Ovary (tissue), 7 donors: ENCODE measurements at regions not wholly inside any gene's neighbourhood (a gene's known extent, or its start where the extent isn't known, plus 50 kb on each side); places are given as distances from the start of the nearest gene placed in this dataset.
"Not testable (repeated sequence)": the region's sequence is repeated elsewhere in the genome, so short reads cannot be mapped to it uniquely, and the experiment has no call there.

ENCODE experiments used
- DNase-seq, 5 donors: peaks; one replicate each; pipeline ENCODE4 v3.0.0-alpha.2; 2019 to 2020
- H3K27ac ChIP-seq, 2 donors: fragments of 200-600 bp; one replicate each; pipeline versions ENCODE4 v1.5.1 to v1.8.0; 2019 to 2022
- H3K27me3 ChIP-seq: fragments of 200-600 bp; one replicate; pipeline ENCODE4 v1.8.0; 2022
- H3K36me3 ChIP-seq: fragments of 200-600 bp; sonication (generic); one replicate; pipeline ENCODE4 v1.5.1; 2019
- H3K4me1 ChIP-seq: one replicate; pipeline ENCODE4 v1.8.1; 2013; ENCODE audit warnings: mild to moderate bottlenecking, moderate library complexity; ENCODE audit not compliant: insufficient read depth
- H3K4me3 ChIP-seq: fragments of 200-600 bp; sonication (generic); one replicate; pipeline ENCODE4 v1.5.1; 2017
- H3K9me3 ChIP-seq, 2 donors: fragments of 200-600 bp in 1 of 2; sonication (generic) in 1 of 2; one replicate each; pipeline versions ENCODE4 v1.5.1 to v1.8.1; 2013 to 2019; ENCODE audit warnings: mild to moderate bottlenecking in 1 of 2, moderate library complexity in 1 of 2
- EP300 ChIP-seq: sonication (generic); formaldehyde crosslinking; IDR thresholded peaks from one replicate; pipeline ENCODE4 v1.6.1; 2017; ENCODE audit warnings: antibody characterized with exemption
- POLR2A ChIP-seq: fragments of 450-650 bp; IDR thresholded peaks from one replicate; pipeline ENCODE4 v1.6.1; 2017; ENCODE audit warnings: antibody characterized with exemption, mild to moderate bottlenecking, moderate library complexity
- WGBS, 3 donors: extraction: QIAGEN DNeasy Blood & Tissue Kit in 1 of 3; methylation state at CpG; one replicate each; pipeline versions ENCODE4 v1.1.5 to v1.1.7; 2013 to 2017; 5-methylcytosine and 5-hydroxymethylcytosine counted together
- intact Hi-C, 4 donors: fragments of 100-400 bp; cut with DNase I; formaldehyde crosslinking; loops; one replicate each; pipeline versions ENCODE4 v1.11.0 to v1.15.1; 2022 to 2023
- TF ChIP-seq, protein P1 (sequence below), 3 donors: fragments of 450-650 bp in 2 of 3; fragments of 200-600 bp in 1 of 3; IDR thresholded peaks; one replicate each; pipeline versions ENCODE4 v1.5.1 to v1.8.0; 2016 to 2022; ENCODE audit warnings: antibody characterized with exemption in 3 of 3, mild to moderate bottlenecking in 1 of 3
- donor health status: DM: no; HTN: no; CAD: no; lungs with moderate emphysema.
- donor health status: DM: no; HTN: no; CAD: no.
- donor health status: Bipolar disorder and iron deficiency.
- donor health status: DM: no; HTN: no; CAD: no.
- donor health status: DM: yes; HTN: yes; CAD: no.

DNA sequence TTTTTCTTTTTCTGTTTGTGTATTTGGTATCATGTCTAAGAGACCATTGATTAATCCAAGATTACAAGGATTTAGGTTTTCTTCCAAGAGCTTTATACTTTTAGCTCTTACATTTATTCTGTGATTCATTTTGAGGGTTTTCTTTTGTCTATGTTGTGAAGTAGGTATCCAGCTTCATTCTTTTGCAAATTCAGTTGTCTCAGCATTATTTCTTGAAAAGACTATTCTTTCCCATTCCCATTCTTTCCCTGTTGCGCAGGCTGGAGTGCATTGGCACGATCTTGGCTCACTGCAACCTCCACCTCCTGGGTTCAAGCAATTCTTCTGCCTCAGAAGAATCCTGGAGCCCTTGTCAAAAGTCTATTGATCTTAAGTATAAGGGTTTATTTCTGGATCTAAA, 164.9 kb downstream of the NAA11 start:
- intact Hi-C loops, result no loop called here
- no peak overlapping the region for H3K27ac ChIP-seq
- H3K4me3 ChIP-seq, result no peak overlapping the region
- H3K9me3 ChIP-seq, result no peaks in the 10 kb centered on the region
- no peak for DNase-seq
- H3K27me3 ChIP-seq, result no peaks in the 10 kb centered on the region
- H3K36me3 ChIP-seq, result no peaks in the 10 kb centered on the region
- WGBS, 3 donors, result 94 to 99% (median 96%) methylated on average over 2 of the region's 2 CpGs
- TF ChIP-seq, protein P1, sequence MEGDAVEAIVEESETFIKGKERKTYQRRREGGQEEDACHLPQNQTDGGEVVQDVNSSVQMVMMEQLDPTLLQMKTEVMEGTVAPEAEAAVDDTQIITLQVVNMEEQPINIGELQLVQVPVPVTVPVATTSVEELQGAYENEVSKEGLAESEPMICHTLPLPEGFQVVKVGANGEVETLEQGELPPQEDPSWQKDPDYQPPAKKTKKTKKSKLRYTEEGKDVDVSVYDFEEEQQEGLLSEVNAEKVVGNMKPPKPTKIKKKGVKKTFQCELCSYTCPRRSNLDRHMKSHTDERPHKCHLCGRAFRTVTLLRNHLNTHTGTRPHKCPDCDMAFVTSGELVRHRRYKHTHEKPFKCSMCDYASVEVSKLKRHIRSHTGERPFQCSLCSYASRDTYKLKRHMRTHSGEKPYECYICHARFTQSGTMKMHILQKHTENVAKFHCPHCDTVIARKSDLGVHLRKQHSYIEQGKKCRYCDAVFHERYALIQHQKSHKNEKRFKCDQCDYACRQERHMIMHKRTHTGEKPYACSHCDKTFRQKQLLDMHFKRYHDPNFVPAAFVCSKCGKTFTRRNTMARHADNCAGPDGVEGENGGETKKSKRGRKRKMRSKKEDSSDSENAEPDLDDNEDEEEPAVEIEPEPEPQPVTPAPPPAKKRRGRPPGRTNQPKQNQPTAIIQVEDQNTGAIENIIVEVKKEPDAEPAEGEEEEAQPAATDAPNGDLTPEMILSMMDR (IDR thresholded peaks at IDR 0.05), result no peak
- TF ChIP-seq POLR2A (no peak), EP300 (no peak)
- H3K4me1 ChIP-seq, result no peaks in the 10 kb centered on the region

DNA sequence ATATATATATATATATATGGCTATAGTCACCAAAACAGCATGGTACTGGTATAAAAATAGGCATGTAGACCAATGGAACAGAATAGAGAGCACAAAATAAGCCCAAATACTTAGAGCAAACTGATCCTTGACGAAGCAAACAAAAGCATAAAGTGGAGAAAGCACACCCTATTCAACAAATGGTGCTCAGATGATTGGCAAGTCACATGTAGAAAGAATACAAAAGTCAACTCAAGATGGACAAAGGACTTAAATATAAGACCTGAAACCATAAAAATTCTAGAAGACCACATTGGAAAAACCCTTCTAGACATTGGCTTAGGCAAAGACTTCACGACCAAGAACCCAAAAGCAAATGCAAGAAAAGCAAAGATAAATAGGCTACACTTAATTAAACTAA, 167.2 kb downstream of the NAA11 start:
- 86 to 95% (median 90%) methylated on average over 2 of the region's 2 CpGs for WGBS, 3 donors
- not testable (repeated sequence) for H3K36me3 ChIP-seq

DNA sequence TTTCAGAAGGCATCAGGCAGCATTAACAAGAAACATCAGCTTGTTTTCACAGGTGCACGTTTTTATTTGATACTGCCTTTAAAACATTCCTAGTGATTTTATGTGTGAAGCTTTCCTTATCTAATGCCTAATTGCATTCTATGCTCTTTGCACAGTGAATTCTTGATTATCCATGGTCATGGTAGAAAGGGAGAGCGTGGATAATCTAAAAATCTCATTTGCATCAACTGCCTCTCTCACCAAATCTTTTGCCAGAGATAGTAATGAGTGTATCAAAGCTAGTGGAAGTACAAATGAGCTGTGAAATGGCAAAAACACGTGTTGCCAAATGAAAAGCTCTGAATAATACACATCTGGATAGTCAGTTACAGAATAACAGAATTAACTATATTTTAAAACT, 170.5 kb downstream of the NAA11 start:
- no peaks in the 10 kb centered on the region for H3K4me1 ChIP-seq
- H3K27me3 ChIP-seq, result no peaks in the 10 kb centered on the region
- no peak overlapping the region for H3K27ac ChIP-seq
- intact Hi-C loops, result no loop called here
- no peak for DNase-seq
- no peak overlapping the region for H3K4me3 ChIP-seq
- 47 to 62% (median 56%) methylated on average over 3 of the region's 3 CpGs for WGBS, 3 donors
- H3K36me3 ChIP-seq, result no peaks in the 10 kb centered on the region
- H3K9me3 ChIP-seq, result no peaks in the 10 kb centered on the region
- TF ChIP-seq, protein P1 (IDR thresholded peaks at IDR 0.05), result no peak
- TF ChIP-seq POLR2A (no peak), EP300 (no peak)

More for the DNA sequence above, 167.2 kb downstream of the NAA11 start:
- H3K27me3 ChIP-seq, H3K4me3 ChIP-seq, H3K9me3 ChIP-seq, H3K27ac ChIP-seq, H3K4me1 ChIP-seq, intact Hi-C loops, DNase-seq: not testable (repeated sequence)

DNA sequence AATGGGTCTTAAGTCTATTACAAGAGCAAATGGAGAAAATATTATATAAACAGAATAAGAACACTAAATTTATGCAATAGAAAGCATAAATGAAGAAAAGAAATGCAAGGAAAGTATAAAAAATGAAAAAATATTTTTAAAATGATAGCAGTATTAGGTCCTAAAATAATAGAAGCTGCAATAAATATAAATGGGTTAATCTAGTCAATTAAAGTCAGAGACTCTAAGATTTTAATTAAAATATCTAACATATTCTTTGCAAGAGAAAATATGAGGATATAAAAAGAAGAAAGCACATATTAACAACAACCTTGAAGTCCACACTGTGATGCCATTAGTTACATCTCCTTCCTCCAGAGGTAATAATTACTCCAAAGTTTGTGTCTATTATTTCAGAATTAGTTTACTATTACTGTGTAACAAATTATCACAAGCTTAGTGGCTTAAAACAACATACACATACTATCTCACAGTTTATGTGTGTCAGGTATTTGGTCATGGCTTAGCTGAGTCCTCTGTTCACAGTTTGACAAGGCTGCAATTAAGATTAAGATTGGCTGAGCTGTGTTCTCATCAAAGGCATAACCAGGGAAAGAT, 174.9 kb downstream of the NAA11 start:
- H3K4me1 ChIP-seq, result no peaks in the 10 kb centered on the region
- no peak overlapping the region for H3K4me3 ChIP-seq
- TF ChIP-seq, protein P1 (IDR thresholded peaks at IDR 0.05), result no peak
- TF ChIP-seq POLR2A (no peak), EP300 (no peak)
- H3K27me3 ChIP-seq, result no peaks in the 10 kb centered on the region
- no peaks in the 10 kb centered on the region for H3K9me3 ChIP-seq
- no peak for DNase-seq
- intact Hi-C loops, result no loop called here
- H3K36me3 ChIP-seq, result no peaks in the 10 kb centered on the region
- H3K27ac ChIP-seq, result no peak overlapping the region

DNA sequence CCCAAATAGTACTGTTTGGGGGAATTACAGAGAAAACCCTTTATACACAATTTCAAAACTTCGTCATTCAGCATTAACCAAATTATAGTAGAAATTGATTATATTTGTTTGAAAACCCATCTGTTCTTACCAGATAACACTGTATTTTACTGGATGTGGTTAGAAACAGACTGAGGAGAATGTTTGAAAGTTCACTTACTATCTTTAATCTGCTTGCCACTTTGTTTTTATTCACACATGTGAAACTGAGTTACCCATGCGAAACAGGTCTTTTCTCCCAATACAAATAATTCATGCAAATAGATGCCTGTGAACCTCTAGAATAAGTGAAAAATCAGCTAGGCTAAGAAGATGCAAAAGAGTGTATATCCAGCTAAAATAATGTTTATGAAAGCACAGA, 177.5 kb downstream of the NAA11 start:
- intact Hi-C loops, result no loop called here
- no peak for DNase-seq

More for the DNA sequence above, 177.5 kb downstream of the NAA11 start:
- TF ChIP-seq POLR2A (no peak), EP300 (no peak)
- TF ChIP-seq, protein P1 (IDR thresholded peaks at IDR 0.05), result no peak
- Histone ChIP-seq H3K4me1 (no peaks in the 10 kb centered on the region), H3K9me3 (no peaks in the 10 kb centered on the region), H3K27me3 (no peaks in the 10 kb centered on the region), H3K27ac (no peak overlapping the region), H3K36me3 (no peaks in the 10 kb centered on the region), H3K4me3 (no peak overlapping the region)
- WGBS, 3 donors, result 54 to 84% (median 58%) methylated on average over 2 of the region's 2 CpGs
